HG03039 (cell line): ENCODE measurements at regions not wholly inside any gene's neighbourhood (a gene's known extent, or its start where the extent isn't known, plus 50 kb on each side); places are given as distances from the start of the nearest gene placed in this dataset.
"Not testable (repeated sequence)": the region's sequence is repeated elsewhere in the genome, so short reads cannot be mapped to it uniquely, and the experiment has no call there.

Experiments used
- ATAC-seq: cut with Tn5 transposase; IDR thresholded peaks from one replicate; pipeline ENCODE4 v1.9.1; 2021; ENCODE audit warnings: mild to moderate bottlenecking, moderate library complexity; ENCODE audit not compliant: unreplicated experiment

- ATAC-seq, result no peak
Observed at GRCh38 chr7:115654384-115655214, 376.0 kb downstream of the TFEC start.

GRCh38 chr7:115649429-115649828 is 381.1 kb downstream of the TFEC start:
- ATAC-seq, result no peak

GRCh38 chr7:115647712-115648111 is 382.9 kb downstream of the TFEC start:
- ATAC-seq, result no peak

- ATAC-seq, result no peak
Observed at GRCh38 chr7:115642194-115642593, 388.4 kb downstream of the TFEC start.

GRCh38 chr7:115638853-115639252 is 391.7 kb downstream of the TFEC start:
- ATAC-seq, result no peak

- no peak for ATAC-seq
Observed at GRCh38 chr7:115637128-115637527, 393.4 kb downstream of the TFEC start.

- no peak for ATAC-seq
Observed at GRCh38 chr7:115635876-115636275, 394.7 kb downstream of the TFEC start.

- ATAC-seq, result no peak
Observed at GRCh38 chr7:115635376-115635775, 395.2 kb downstream of the TFEC start.

GRCh38 chr7:115634633-115635032 is 395.9 kb downstream of the TFEC start:
- no peak for ATAC-seq

- no peak for ATAC-seq
Observed at GRCh38 chr7:115632636-115633035, 397.9 kb downstream of the TFEC start.

GRCh38 chr7:115631782-115632181 is 398.8 kb downstream of the TFEC start:
- ATAC-seq, result no peak

GRCh38 chr7:115630049-115630448 is 400.5 kb downstream of the TFEC start:
- no peak for ATAC-seq

- ATAC-seq, result no peak
Observed at GRCh38 chr7:115618676-115619075, 411.9 kb downstream of the TFEC start.

- ATAC-seq, result no peak
Observed at GRCh38 chr7:115613836-115614235, 416.7 kb downstream of the TFEC start.

- no peak for ATAC-seq
Observed at GRCh38 chr7:115603416-115603815, 427.1 kb downstream of the TFEC start.

GRCh38 chr7:115600207-115600606 is 430.4 kb downstream of the TFEC start:
- ATAC-seq, result no peak

GRCh38 chr7:115599184-115599583 is 431.4 kb downstream of the TFEC start:
- not testable (repeated sequence) for ATAC-seq

- not testable (repeated sequence) for ATAC-seq
Observed at GRCh38 chr7:115597220-115597619, 433.3 kb downstream of the TFEC start.

- no peak for ATAC-seq
Observed at GRCh38 chr7:115593111-115593510, 437.5 kb downstream of the TFEC start.

GRCh38 chr7:115585015-115585718 is 445.4 kb downstream of the TFEC start:
- no peak for ATAC-seq

- no peak for ATAC-seq
Observed at GRCh38 chr7:115582956-115583355, 447.6 kb downstream of the TFEC start.

GRCh38 chr7:115578576-115578975 is 452.0 kb downstream of the TFEC start:
- ATAC-seq, result no peak
